ENCODE measurements at regions not wholly inside any gene's neighbourhood (a gene's known extent, or its start where the extent isn't known, plus 50 kb on each side); places are given as distances from the start of the nearest gene placed in this dataset.

DNA sequence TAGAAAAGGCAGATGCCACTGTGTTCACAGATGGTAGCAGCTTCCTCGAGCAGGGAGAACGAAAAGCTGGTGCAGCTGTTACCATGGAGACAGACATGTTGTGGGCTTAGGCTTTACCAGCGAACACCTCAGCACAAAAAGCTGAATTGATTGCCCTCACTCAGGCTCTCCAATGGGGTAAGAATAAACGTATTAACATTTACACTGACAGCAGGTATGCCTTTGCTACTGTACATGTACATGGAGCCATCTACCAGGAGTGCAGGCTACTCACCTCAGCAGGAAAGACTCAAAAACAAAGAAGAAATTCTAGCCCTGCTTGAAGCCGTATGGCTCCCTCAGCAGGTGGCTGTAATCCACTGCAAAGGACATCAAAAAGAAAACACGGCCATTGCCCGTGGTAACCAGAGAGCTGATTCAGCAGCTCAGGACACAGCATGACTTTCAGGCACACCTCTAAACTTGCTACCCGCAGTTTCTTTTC is 197.7 kb downstream of the ZNF737 start:
- no peak for TF ChIP-seq POLR2A (IDR thresholded peaks at IDR 0.05)
- TF ChIP-seq, protein P1, sequence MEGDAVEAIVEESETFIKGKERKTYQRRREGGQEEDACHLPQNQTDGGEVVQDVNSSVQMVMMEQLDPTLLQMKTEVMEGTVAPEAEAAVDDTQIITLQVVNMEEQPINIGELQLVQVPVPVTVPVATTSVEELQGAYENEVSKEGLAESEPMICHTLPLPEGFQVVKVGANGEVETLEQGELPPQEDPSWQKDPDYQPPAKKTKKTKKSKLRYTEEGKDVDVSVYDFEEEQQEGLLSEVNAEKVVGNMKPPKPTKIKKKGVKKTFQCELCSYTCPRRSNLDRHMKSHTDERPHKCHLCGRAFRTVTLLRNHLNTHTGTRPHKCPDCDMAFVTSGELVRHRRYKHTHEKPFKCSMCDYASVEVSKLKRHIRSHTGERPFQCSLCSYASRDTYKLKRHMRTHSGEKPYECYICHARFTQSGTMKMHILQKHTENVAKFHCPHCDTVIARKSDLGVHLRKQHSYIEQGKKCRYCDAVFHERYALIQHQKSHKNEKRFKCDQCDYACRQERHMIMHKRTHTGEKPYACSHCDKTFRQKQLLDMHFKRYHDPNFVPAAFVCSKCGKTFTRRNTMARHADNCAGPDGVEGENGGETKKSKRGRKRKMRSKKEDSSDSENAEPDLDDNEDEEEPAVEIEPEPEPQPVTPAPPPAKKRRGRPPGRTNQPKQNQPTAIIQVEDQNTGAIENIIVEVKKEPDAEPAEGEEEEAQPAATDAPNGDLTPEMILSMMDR (IDR thresholded peaks at IDR 0.05): no peak

All from ovary (tissue), 3 donors.